K562 (cell line): ENCODE measurements at regions not wholly inside any gene's neighbourhood (a gene's known extent, or its start where the extent isn't known, plus 50 kb on each side); places are given as distances from the start of the nearest gene placed in this dataset.

Experiments used
- BCL6 ChIP-seq: fragments of 250-450 bp; sonication (Bioruptor Pico); IDR thresholded peaks from 2 replicates; pipeline ENCODE4 v1.4.0; 2020
- ELF2 ChIP-seq: fragments of 250-450 bp; sonication (Bioruptor Pico); IDR thresholded peaks from 2 replicates; pipeline ENCODE4 v1.5.0; 2021; ENCODE audit warnings: mild to moderate bottlenecking
- NELFE ChIP-seq: IDR thresholded peaks from 2 replicates; pipeline ENCODE4 v1.6.1; 2011; ENCODE audit warnings: mild to moderate bottlenecking; ENCODE audit not compliant: insufficient read depth, insufficient read length
- PKNOX1 ChIP-seq: fragments of 450-650 bp; IDR thresholded peaks from 2 replicates; pipeline ENCODE4 v1.6.1; 2016
- SMC3 ChIP-seq: conservative IDR thresholded peaks from 2 replicates; pipeline ENCODE4 v1.6.1; 2011; ENCODE audit warnings: low read depth, low read length, improper control_type of control experiment; ENCODE audit not compliant: insufficient read depth
- THAP12 ChIP-seq: fragments of 250-450 bp; sonication (Bioruptor Pico); IDR thresholded peaks from 2 replicates; pipeline ENCODE4 v1.9.0; 2021; ENCODE audit warnings: mild to moderate bottlenecking, inconsistent platforms
- USF2 ChIP-seq: sonication (generic); formaldehyde crosslinking; IDR thresholded peaks from 2 replicates; pipeline ENCODE4 v1.5.0; 2020; ENCODE audit warnings: missing genetic modification reagents
- ZBTB17 ChIP-seq: fragments of 450-650 bp; formaldehyde crosslinking; IDR thresholded peaks from 2 replicates; pipeline ENCODE4 v1.4.0; 2020; ENCODE audit warnings: mild to moderate bottlenecking
- ZC3H4 ChIP-seq: sonication (generic); formaldehyde crosslinking; IDR thresholded peaks from 2 replicates; pipeline ENCODE4 v1.9.0; 2021; ENCODE audit warnings: missing genetic modification reagents, borderline replicate concordance
- ZNF212 ChIP-seq: fragments of 450-650 bp; formaldehyde crosslinking; IDR thresholded peaks from 2 replicates; pipeline ENCODE4 v1.4.0; 2020; ENCODE audit warnings: mild to moderate bottlenecking

GRCh38 chr3:31382856-31383255, 149.9 kb upstream of the STT3B start (continued):
- no peak for TF ChIP-seq THAP12 (CRISPR knock-in tag)
- no peak for TF ChIP-seq USF2 (CRISPR knock-in tag)
- no peak for TF ChIP-seq BCL6 (CRISPR knock-in tag)
- TF ChIP-seq NELFE = no peak
- no peak for TF ChIP-seq SMC3
- TF ChIP-seq ZBTB17 = no peak
- TF ChIP-seq ZC3H4 = no peak
- no peak for TF ChIP-seq ELF2
- TF ChIP-seq ZNF212 (CRISPR knock-in tag) = no peak
- no peak for TF ChIP-seq PKNOX1
